ENCODE measurements at regions not wholly inside any gene's neighbourhood (a gene's known extent, or its start where the extent isn't known, plus 50 kb on each side); places are given as distances from the start of the nearest gene placed in this dataset.

DNA sequence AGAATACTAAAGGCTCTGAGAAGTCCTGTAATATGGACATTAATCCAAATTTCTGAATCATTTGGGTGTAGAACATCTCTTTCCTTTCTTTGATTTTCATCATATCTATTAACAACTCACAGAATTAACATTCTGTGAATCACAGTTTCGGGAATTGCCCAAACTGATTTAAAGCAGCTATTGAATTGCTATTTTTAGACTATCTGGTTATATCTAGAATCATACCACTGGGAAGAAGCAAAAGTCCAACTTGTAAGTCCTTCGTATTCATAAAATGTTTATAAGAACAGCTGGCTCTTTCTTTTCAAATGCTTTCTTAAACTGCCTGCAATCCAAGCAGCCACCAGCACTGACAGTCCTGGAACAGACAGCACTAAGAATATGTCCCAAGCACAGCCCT, 733.0 kb downstream of the NTRK3 start:
- ATAC-seq = no peak
- no peak for TF ChIP-seq ISL1 (CRISPR knock-in tag; IDR thresholded peaks at IDR 0.05)
- no peak for TF ChIP-seq ZNF8 (CRISPR knock-in tag; IDR thresholded peaks at IDR 0.05)
- TF ChIP-seq, protein P1, sequence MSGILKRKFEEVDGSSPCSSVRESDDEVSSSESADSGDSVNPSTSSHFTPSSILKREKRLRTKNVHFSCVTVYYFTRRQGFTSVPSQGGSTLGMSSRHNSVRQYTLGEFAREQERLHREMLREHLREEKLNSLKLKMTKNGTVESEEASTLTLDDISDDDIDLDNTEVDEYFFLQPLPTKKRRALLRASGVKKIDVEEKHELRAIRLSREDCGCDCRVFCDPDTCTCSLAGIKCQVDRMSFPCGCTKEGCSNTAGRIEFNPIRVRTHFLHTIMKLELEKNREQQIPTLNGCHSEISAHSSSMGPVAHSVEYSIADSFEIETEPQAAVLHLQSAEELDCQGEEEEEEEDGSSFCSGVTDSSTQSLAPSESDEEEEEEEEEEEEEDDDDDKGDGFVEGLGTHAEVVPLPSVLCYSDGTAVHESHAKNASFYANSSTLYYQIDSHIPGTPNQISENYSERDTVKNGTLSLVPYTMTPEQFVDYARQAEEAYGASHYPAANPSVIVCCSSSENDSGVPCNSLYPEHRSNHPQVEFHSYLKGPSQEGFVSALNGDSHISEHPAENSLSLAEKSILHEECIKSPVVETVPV (CRISPR knock-in tag; IDR thresholded peaks at IDR 0.05) = no peak
- TF ChIP-seq GLIS3 (CRISPR knock-in tag; IDR thresholded peaks at IDR 0.05) = no peak
- no peak for TF ChIP-seq ZC3H10 (CRISPR knock-in tag; IDR thresholded peaks at IDR 0.05)
- no peak for TF ChIP-seq SNAI2 (CRISPR knock-in tag; IDR thresholded peaks at IDR 0.05)
- TF ChIP-seq BACH2 (CRISPR knock-in tag; IDR thresholded peaks at IDR 0.05; ENCODE audit: borderline replicate concordance) = no peak
- no peak for TF ChIP-seq PPARA (CRISPR knock-in tag; IDR thresholded peaks at IDR 0.05; ENCODE audit: borderline replicate concordance)
- no peak for TF ChIP-seq RARB (CRISPR knock-in tag; IDR thresholded peaks at IDR 0.05)
- no peak for TF ChIP-seq TSHZ2 (CRISPR knock-in tag; IDR thresholded peaks at IDR 0.05)

GRCh38 chr15:87522997-87523396, 733.5 kb downstream of the NTRK3 start:
- TF ChIP-seq ISL1 (CRISPR knock-in tag; IDR thresholded peaks at IDR 0.05) = no peak
- TF ChIP-seq OSR1 (CRISPR knock-in tag; IDR thresholded peaks at IDR 0.05) = no peak
- TF ChIP-seq, protein P2, sequence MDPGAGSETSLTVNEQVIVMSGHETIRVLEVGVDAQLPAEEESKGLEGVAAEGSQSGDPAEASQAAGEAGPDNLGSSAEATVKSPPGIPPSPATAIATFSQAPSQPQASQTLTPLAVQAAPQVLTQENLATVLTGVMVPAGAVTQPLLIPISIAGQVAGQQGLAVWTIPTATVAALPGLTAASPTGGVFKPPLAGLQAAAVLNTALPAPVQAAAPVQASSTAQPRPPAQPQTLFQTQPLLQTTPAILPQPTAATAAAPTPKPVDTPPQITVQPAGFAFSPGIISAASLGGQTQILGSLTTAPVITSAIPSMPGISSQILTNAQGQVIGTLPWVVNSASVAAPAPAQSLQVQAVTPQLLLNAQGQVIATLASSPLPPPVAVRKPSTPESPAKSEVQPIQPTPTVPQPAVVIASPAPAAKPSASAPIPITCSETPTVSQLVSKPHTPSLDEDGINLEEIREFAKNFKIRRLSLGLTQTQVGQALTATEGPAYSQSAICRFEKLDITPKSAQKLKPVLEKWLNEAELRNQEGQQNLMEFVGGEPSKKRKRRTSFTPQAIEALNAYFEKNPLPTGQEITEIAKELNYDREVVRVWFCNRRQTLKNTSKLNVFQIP (CRISPR knock-in tag; IDR thresholded peaks at IDR 0.05; ENCODE audit: borderline replicate concordance, low read depth) = no peak
- TF ChIP-seq, protein P1 (CRISPR knock-in tag; IDR thresholded peaks at IDR 0.05) = no peak
- TF ChIP-seq, protein P3, sequence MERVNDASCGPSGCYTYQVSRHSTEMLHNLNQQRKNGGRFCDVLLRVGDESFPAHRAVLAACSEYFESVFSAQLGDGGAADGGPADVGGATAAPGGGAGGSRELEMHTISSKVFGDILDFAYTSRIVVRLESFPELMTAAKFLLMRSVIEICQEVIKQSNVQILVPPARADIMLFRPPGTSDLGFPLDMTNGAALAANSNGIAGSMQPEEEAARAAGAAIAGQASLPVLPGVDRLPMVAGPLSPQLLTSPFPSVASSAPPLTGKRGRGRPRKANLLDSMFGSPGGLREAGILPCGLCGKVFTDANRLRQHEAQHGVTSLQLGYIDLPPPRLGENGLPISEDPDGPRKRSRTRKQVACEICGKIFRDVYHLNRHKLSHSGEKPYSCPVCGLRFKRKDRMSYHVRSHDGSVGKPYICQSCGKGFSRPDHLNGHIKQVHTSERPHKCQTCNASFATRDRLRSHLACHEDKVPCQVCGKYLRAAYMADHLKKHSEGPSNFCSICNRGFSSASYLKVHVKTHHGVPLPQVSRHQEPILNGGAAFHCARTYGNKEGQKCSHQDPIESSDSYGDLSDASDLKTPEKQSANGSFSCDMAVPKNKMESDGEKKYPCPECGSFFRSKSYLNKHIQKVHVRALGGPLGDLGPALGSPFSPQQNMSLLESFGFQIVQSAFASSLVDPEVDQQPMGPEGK (CRISPR knock-in tag; IDR thresholded peaks at IDR 0.05; ENCODE audit: borderline replicate concordance) = no peak
- TF ChIP-seq ZNF8 (CRISPR knock-in tag; IDR thresholded peaks at IDR 0.05) = no peak
- no peak for TF ChIP-seq TOX (CRISPR knock-in tag; IDR thresholded peaks at IDR 0.05; ENCODE audit: borderline replicate concordance)
- TF ChIP-seq CSDC2 (CRISPR knock-in tag; IDR thresholded peaks at IDR 0.05) = no peak
- TF ChIP-seq RARB (CRISPR knock-in tag; IDR thresholded peaks at IDR 0.05) = no peak
- no peak for TF ChIP-seq CREB5 (CRISPR knock-in tag; IDR thresholded peaks at IDR 0.05; ENCODE audit: low read depth)
- no peak for TF ChIP-seq SNAI2 (CRISPR knock-in tag; IDR thresholded peaks at IDR 0.05)
- TF ChIP-seq PPARA (CRISPR knock-in tag; IDR thresholded peaks at IDR 0.05; ENCODE audit: borderline replicate concordance) = no peak
- TF ChIP-seq GLIS3 (CRISPR knock-in tag; IDR thresholded peaks at IDR 0.05) = no peak
- TF ChIP-seq ZFP3 (CRISPR knock-in tag; IDR thresholded peaks at IDR 0.05) = no peak
- no peak for TF ChIP-seq TCF4 (CRISPR knock-in tag; IDR thresholded peaks at IDR 0.05; ENCODE audit: borderline replicate concordance)
- TF ChIP-seq ESRRG (CRISPR knock-in tag; IDR thresholded peaks at IDR 0.05) = no peak
- TF ChIP-seq ZNF565 (CRISPR knock-in tag; conservative IDR thresholded peaks at IDR 0.05; ENCODE audit: low read depth) = no peak
- ATAC-seq = no peak

Measured in SK-N-SH treated with all-trans-retinoic acid at 6 μM for 48 hours (cell line).